ENCODE measurements at regions not wholly inside any gene's neighbourhood (a gene's known extent, or its start where the extent isn't known, plus 50 kb on each side); places are given as distances from the start of the nearest gene placed in this dataset.

- H3K4me1 ChIP-seq, result no peaks in the 10 kb centered on the region
- H3K4me3 ChIP-seq, result no peak overlapping the region
- FAIRE-seq (no peak), ATAC-seq (no peak), DNase-seq (ENCODE audit: low read depth in 1 of 2, low spot score in 1 of 2) (no peak)
- POLR2A ChIA-PET, result no interaction called here
- TF ChIP-seq SMC3 (IDR thresholded peaks at IDR 0.05) (no peak), CBX8 (IDR thresholded peaks at IDR 0.05) (no peak), HOXB13 (CRISPR knock-in tag; IDR thresholded peaks at IDR 0.05; ENCODE audit: low read depth) (no peak), POLR2AphosphoS2 (conservative IDR thresholded peaks at IDR 0.05; ENCODE audit: low read length) (no peak), JUNB (IDR thresholded peaks at IDR 0.05) (no peak), MYC (IDR thresholded peaks at IDR 0.05; ENCODE audit: borderline replicate concordance, low read length) (no peak), JUN (IDR thresholded peaks at IDR 0.05) (no peak), KDM5A (IDR thresholded peaks at IDR 0.05) (no peak), CBX2 (IDR thresholded peaks at IDR 0.05; ENCODE audit: borderline replicate concordance, low read depth) (no peak), CTCF (IDR thresholded peaks at IDR 0.05) (no peak), FOSL2 (IDR thresholded peaks at IDR 0.05) (no peak), FOSL2 (CRISPR knock-in tag; IDR thresholded peaks at IDR 0.05) (no peak)
- H3K27ac ChIP-seq, result no peak overlapping the region
- WGBS (ENCODE audit: missing lambda C conversion rate), result 35% methylated on average over 4 of the region's 4 CpGs
- H3K4me2 ChIP-seq, result no peak overlapping the region
- CTCF ChIA-PET, result no interaction called here
- H3K9me3 ChIP-seq, result no peaks in the 10 kb centered on the region
Measured at GRCh38 chr13:97723655-97724054, 229.8 kb upstream of the IPO5 start.

GRCh38 chr13:97724450-97724849, 229.0 kb upstream of the IPO5 start:
- H3K4me1 ChIP-seq, result no peaks in the 10 kb centered on the region
- H3K27ac ChIP-seq, result no peak overlapping the region
- DNase-seq (ENCODE audit: low read depth in 1 of 2, low spot score in 1 of 2) (no peak), ATAC-seq (no peak), FAIRE-seq (no peak)
- no peak overlapping the region for H3K4me2 ChIP-seq
- WGBS (ENCODE audit: missing lambda C conversion rate), result 56% methylated on average over 2 of the region's 2 CpGs
- H3K9me3 ChIP-seq, result no peaks in the 10 kb centered on the region
- no peak for TF ChIP-seq E2F6 (IDR thresholded peaks at IDR 0.05; ENCODE audit: borderline replicate concordance, low read depth)
- TF ChIP-seq, protein P1, sequence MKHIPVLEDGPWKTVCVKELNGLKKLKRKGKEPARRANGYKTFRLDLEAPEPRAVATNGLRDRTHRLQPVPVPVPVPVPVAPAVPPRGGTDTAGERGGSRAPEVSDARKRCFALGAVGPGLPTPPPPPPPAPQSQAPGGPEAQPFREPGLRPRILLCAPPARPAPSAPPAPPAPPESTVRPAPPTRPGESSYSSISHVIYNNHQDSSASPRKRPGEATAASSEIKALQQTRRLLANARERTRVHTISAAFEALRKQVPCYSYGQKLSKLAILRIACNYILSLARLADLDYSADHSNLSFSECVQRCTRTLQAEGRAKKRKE (CRISPR knock-in tag; IDR thresholded peaks at IDR 0.05; ENCODE audit: low read depth), result no peak
- TF ChIP-seq NFE2L2 (conservative IDR thresholded peaks at IDR 0.05; ENCODE audit: low read length), result no peak
- TF ChIP-seq, protein P2, sequence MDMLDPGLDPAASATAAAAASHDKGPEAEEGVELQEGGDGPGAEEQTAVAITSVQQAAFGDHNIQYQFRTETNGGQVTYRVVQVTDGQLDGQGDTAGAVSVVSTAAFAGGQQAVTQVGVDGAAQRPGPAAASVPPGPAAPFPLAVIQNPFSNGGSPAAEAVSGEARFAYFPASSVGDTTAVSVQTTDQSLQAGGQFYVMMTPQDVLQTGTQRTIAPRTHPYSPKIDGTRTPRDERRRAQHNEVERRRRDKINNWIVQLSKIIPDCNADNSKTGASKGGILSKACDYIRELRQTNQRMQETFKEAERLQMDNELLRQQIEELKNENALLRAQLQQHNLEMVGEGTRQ (IDR thresholded peaks at IDR 0.05), result no peak
- no peak for TF ChIP-seq FOSL2 (IDR thresholded peaks at IDR 0.05)
- no peak for TF ChIP-seq FOSL2 (CRISPR knock-in tag; IDR thresholded peaks at IDR 0.05)
- no peak for TF ChIP-seq RNF2 (IDR thresholded peaks at IDR 0.05; ENCODE audit: borderline replicate concordance, low read depth)
- no peak overlapping the region for H3K4me3 ChIP-seq
- CTCF ChIA-PET, result no interaction called here
- POLR2A ChIA-PET, result no interaction called here

DNA sequence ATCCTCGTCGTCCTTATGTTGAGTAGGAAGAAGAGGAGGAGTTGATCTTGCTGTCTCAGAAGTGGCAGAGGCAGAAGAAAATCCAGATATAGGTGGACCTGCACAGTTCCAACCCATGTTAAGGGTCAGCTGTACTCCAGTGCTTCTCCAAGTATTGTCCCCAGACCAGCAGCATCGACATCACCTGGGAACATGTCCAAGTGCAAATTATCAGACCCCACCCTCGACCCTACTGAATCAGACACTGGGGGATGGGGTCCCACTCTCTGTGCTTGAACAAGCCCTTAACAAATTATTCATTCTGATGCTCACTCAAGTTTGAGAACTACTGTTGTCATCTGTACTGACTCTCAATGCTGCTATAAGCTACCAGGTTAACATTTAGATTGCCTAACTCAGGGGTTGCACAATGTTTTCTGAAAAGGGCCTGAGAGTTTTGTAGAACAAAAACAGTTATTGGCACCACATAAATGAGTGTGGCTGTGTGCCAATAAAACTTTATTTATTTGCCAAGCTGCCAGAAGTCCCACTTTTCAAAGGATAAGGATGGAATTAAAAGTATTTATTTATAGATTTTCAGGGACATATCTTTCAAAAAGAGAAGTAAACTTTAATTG, 226.7 kb upstream of the IPO5 start:
- Histone ChIP-seq H3K4me3 (no peak overlapping the region), H3K4me1 (no peaks in the 10 kb centered on the region), H3K9me3 (no peaks in the 10 kb centered on the region), H3K4me2 (no peak overlapping the region), H3K27ac (no peak overlapping the region)
- POLR2A ChIA-PET, result no interaction called here
- FAIRE-seq (no peak), ATAC-seq (no peak), DNase-seq (ENCODE audit: low read depth in 1 of 2, low spot score in 1 of 2) (no peak)
- WGBS (ENCODE audit: missing lambda C conversion rate), result 19% methylated on average over 4 of the region's 4 CpGs
- CTCF ChIA-PET, result no interaction called here
- no peak for TF ChIP-seq HEYL (CRISPR knock-in tag; IDR thresholded peaks at IDR 0.05)
- no peak for TF ChIP-seq BCL3 (IDR thresholded peaks at IDR 0.05)
- no peak for TF ChIP-seq FOSB (CRISPR knock-in tag; IDR thresholded peaks at IDR 0.05)
- TF ChIP-seq FOXS1 (CRISPR knock-in tag; IDR thresholded peaks at IDR 0.05), result no peak
- TF ChIP-seq, protein P3, sequence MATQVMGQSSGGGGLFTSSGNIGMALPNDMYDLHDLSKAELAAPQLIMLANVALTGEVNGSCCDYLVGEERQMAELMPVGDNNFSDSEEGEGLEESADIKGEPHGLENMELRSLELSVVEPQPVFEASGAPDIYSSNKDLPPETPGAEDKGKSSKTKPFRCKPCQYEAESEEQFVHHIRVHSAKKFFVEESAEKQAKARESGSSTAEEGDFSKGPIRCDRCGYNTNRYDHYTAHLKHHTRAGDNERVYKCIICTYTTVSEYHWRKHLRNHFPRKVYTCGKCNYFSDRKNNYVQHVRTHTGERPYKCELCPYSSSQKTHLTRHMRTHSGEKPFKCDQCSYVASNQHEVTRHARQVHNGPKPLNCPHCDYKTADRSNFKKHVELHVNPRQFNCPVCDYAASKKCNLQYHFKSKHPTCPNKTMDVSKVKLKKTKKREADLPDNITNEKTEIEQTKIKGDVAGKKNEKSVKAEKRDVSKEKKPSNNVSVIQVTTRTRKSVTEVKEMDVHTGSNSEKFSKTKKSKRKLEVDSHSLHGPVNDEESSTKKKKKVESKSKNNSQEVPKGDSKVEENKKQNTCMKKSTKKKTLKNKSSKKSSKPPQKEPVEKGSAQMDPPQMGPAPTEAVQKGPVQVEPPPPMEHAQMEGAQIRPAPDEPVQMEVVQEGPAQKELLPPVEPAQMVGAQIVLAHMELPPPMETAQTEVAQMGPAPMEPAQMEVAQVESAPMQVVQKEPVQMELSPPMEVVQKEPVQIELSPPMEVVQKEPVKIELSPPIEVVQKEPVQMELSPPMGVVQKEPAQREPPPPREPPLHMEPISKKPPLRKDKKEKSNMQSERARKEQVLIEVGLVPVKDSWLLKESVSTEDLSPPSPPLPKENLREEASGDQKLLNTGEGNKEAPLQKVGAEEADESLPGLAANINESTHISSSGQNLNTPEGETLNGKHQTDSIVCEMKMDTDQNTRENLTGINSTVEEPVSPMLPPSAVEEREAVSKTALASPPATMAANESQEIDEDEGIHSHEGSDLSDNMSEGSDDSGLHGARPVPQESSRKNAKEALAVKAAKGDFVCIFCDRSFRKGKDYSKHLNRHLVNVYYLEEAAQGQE (IDR thresholded peaks at IDR 0.05), result no peak
- TF ChIP-seq CTCF (IDR thresholded peaks at IDR 0.05), result no peak

Data from A549 (cell line).